Choroid plexus epithelial cell (primary cell): ENCODE measurements at regions not wholly inside any gene's neighbourhood (a gene's known extent, or its start where the extent isn't known, plus 50 kb on each side); places are given as distances from the start of the nearest gene placed in this dataset.

Source experiments
- DNase-seq: peaks from one replicate; pipeline ENCODE4 v3.0.0-alpha.2; 2010; ENCODE audit warnings: low read depth
- H3K4me3 ChIP-seq: 2 replicates; pipeline ENCODE4 v1.5.1; 2011; ENCODE audit warnings: low read depth, mild to moderate bottlenecking, control low read depth, low read length, moderate library complexity
- TF ChIP-seq, protein P1 (sequence below): conservative IDR thresholded peaks from 2 replicates; pipeline ENCODE4 v1.5.1; 2011; ENCODE audit warnings: low read depth, mild to moderate bottlenecking, control low read depth, inconsistent platforms, low read length, moderate library complexity

DNA sequence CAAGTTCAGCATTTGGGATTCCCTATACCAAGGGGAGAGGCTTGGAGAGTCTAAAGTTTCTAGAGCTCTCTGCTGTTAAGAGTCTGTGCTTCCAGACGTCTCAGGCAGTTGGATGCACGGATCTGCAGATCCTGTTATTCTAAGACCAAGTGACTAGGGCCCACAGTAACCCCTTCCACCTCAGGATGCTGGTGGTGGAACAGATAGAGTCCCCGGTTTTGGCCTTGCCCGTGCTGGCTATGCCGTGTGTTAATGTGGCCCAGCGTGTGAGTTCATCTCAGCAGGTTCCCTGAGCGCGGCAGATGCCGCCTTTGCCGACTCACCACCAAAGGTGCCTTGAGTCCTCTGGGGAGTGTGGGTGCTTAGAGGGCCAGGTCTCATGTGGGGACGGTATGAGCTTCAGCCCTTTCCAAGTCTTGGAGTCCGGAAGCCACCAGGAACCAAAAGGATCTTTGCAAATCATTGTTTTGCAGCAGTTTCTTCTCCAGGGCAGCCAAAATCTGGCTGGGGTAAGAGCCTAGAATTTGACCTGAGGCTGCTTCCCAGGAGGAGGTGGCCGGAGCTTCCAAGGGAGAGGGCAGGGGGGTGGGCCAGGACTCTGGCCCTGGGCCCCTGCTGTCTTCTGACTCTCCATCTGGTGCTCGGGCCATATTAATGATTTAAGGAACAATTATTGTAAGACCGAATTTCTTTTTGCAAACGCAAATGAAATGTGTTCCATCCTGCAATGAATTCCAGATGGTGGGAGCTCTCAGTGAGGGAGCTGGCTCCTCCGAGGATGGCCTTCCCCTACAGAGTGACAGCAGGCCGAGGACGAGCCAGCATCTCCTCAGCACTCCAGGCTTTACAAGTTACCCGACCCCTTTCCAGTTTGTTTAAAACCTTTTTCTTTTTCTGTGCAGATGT, 205.7 kb downstream of the FOXD2 start:
- no peak overlapping the region for H3K4me3 ChIP-seq
- no peak for DNase-seq
- TF ChIP-seq, protein P1, sequence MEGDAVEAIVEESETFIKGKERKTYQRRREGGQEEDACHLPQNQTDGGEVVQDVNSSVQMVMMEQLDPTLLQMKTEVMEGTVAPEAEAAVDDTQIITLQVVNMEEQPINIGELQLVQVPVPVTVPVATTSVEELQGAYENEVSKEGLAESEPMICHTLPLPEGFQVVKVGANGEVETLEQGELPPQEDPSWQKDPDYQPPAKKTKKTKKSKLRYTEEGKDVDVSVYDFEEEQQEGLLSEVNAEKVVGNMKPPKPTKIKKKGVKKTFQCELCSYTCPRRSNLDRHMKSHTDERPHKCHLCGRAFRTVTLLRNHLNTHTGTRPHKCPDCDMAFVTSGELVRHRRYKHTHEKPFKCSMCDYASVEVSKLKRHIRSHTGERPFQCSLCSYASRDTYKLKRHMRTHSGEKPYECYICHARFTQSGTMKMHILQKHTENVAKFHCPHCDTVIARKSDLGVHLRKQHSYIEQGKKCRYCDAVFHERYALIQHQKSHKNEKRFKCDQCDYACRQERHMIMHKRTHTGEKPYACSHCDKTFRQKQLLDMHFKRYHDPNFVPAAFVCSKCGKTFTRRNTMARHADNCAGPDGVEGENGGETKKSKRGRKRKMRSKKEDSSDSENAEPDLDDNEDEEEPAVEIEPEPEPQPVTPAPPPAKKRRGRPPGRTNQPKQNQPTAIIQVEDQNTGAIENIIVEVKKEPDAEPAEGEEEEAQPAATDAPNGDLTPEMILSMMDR, result no peak

DNA sequence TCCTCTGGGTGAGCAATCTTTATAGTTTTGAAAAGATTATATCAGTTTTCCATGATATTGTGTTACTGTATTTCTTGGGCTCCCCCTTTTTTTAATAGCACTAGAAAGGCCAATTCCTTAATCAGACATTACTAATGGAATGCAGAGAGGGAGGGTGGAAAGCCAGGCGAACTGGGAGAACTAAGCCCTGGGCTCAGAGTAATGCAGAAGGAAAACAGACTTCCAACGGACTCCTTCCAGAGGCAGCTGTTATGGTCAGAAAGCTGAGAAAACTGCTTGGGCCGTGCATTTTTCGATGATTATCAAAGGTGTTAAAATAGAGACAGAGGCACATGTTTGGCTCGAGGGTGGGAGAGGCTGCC, 206.3 kb downstream of the FOXD2 start:
- peak; percentile 58 for DNase-seq
- H3K4me3 ChIP-seq, result no peak overlapping the region
- TF ChIP-seq, protein P1, result no peak

DNA sequence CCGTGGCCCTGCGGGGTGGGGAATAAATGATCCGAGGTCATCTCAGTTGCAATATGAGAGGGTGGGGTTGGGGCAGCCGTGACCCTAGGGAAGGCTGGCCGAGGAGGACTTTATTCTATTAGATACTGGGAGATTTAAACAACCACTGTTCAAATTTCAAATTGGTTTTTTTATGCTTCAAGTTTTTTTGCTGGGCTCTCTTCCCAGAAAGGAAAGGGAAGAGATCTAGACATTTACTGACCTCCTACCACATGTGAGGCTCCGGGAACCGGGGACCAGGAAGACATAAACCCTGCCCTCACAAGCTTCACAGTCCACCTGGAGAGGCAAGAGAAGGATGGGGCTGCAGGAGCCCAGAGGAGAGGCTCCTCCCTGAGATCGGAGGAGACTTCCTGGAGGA, 207.3 kb downstream of the FOXD2 start:
- TF ChIP-seq, protein P1, result no peak
- no peak overlapping the region for H3K4me3 ChIP-seq
- DNase-seq, result no peak

DNA sequence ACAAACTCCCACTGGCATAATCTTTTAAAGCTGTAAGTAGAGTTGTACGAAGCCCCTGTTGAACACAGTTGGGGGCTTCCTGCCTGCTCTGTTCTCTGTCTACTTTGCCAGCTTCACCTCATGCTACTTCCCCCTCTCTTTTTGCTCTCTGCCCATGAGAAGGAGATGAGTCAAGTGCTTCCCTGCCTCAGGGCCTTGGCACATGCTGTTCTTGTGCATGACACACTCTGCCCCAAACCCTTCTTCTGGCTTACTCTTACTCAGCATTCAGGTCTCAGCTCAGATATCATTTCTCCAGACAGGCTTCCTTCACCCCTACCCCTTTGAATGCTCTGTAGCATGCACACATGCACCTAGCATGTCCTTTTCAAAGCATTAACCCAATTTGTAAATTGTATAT, 208.8 kb downstream of the FOXD2 start:
- H3K4me3 ChIP-seq, result no peak overlapping the region
- TF ChIP-seq, protein P1, result no peak
- DNase-seq, result no peak

DNA sequence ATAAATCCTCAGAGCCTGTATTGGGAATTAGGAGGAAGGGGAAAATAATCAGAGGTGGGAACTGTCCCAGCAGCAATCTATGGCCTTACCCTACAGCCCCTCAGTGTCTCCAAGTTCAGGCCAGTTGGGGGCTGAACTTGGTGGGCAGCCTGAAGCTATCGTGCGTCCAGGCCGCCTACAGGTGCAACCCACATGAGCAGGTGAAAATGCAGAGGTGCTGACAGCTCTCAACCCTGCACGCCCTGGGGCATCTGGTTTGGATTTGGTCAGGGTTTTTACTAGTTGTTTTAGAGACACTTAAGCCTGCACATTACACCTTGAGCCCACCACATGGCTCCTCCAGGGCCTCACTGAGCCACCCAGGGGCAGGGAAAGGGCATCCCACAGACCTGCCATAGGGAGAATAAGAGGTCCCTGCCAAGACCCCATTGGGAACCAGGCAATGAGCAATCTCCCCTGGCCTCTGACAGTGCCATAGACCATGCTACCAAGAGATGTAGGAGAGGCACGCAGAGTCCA, 209.5 kb downstream of the FOXD2 start:
- no peak for DNase-seq
- H3K4me3 ChIP-seq, result no peak overlapping the region
- TF ChIP-seq, protein P1, result no peak

DNA sequence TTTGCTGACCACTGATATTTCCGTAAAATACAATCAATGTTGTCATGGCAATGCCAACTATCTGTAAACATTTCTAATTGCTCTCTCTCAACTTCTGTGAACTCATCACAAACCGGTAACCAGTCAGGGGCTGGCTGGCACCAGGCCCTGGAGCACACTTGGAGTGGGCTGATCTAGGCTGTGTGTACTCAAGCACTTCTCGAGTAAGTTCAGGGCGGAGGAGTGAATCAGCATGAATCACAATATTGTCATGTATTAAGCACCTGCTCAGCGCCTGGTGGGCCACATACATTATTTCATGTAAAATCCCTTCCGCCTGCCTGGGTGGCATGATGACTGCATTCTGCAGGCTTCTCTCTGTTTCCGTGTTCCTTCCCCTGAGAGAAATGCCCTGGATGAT, 212.4 kb downstream of the FOXD2 start:
- H3K4me3 ChIP-seq, result no peak overlapping the region
- TF ChIP-seq, protein P1, result no peak
- DNase-seq, result peak; percentile 91

DNA sequence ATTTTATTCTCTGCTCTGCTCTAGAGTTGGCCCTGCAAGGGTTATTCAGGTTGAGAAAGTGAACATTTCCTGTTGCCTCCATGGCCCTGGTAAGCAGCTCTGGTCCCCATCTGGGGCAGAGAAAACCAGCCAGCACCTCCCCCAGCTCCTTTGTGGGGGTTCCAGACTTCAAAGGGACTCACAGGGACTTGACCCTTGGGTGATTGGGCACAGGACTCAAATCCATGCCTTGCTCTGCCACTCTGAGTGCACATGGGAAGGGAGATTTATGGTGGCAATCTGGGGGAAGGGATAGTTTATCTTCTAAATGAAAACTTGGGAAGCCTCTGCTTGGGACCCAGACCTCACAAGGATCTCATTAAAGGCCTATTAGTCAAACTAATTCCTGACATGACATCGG, 212.8 kb downstream of the FOXD2 start:
- DNase-seq, result no peak
- TF ChIP-seq, protein P1, result no peak
- no peak overlapping the region for H3K4me3 ChIP-seq
